WERI-Rb-1 (cell line): ENCODE measurements at regions not wholly inside any gene's neighbourhood (a gene's known extent, or its start where the extent isn't known, plus 50 kb on each side); places are given as distances from the start of the nearest gene placed in this dataset.

Experiments used
- DNase-seq: peaks from one replicate; pipeline ENCODE4 v3.0.0-alpha.2; 2020
- H3K27ac ChIP-seq: fragments of 250-450 bp; sonication (Bioruptor Pico); 2 replicates; pipeline ENCODE4 v1.5.1; 2020; ENCODE audit warnings: mild to moderate bottlenecking, moderate library complexity
- H3K27me3 ChIP-seq: fragments of 250-450 bp; sonication (Bioruptor Pico); 2 replicates; pipeline ENCODE4 v1.5.1; 2021; ENCODE audit warnings: mild to moderate bottlenecking, low read depth, moderate library complexity; ENCODE audit not compliant: insufficient read depth, severe bottlenecking
- H3K36me3 ChIP-seq: fragments of 250-450 bp; sonication (Bioruptor Pico); 2 replicates; pipeline ENCODE4 v1.5.1; 2020; ENCODE audit warnings: mild to moderate bottlenecking, moderate library complexity
- H3K4me3 ChIP-seq: 2 replicates; pipeline ENCODE4 v1.5.1; 2011; ENCODE audit warnings: low read depth, mild to moderate bottlenecking, control low read depth, low read length
- H3K9me3 ChIP-seq: fragments of 250-450 bp; sonication (Bioruptor Pico); 2 replicates; pipeline ENCODE4 v1.5.1; 2021; ENCODE audit warnings: mild to moderate bottlenecking, moderate library complexity; ENCODE audit not compliant: severe bottlenecking
- CTCF ChIP-seq: IDR thresholded peaks from 2 replicates; pipeline ENCODE4 v1.5.1; 2011; ENCODE audit warnings: low read depth, mild to moderate bottlenecking, control low read depth, inconsistent platforms, low read length

GRCh38 chr5:121156565-121156964 lies 692.5 kb downstream of the PRR16 start:
- no peaks in the 10 kb centered on the region for H3K36me3 ChIP-seq
- DNase-seq = no peak
- H3K27me3 ChIP-seq = no peaks in the 10 kb centered on the region
- H3K4me3 ChIP-seq = no peak overlapping the region
- no peaks in the 10 kb centered on the region for H3K9me3 ChIP-seq
- H3K27ac ChIP-seq = no peak overlapping the region
- no peak for TF ChIP-seq CTCF

GRCh38 chr5:121158451-121158850 lies 693.2 kb upstream of the FTMT start:
- H3K27ac ChIP-seq = no peak overlapping the region
- H3K9me3 ChIP-seq = no peaks in the 10 kb centered on the region
- TF ChIP-seq CTCF = no peak
- no peak overlapping the region for H3K4me3 ChIP-seq
- no peaks in the 10 kb centered on the region for H3K36me3 ChIP-seq
- DNase-seq = no peak
- H3K27me3 ChIP-seq = no peaks in the 10 kb centered on the region

GRCh38 chr5:121160591-121160990 lies 691.1 kb upstream of the FTMT start:
- no peaks in the 10 kb centered on the region for H3K36me3 ChIP-seq

GRCh38 chr5:121164632-121165031 lies 687.0 kb upstream of the FTMT start:
- no peaks in the 10 kb centered on the region for H3K36me3 ChIP-seq
- TF ChIP-seq CTCF = no peak
- H3K27ac ChIP-seq = no peak overlapping the region
- H3K9me3 ChIP-seq = no peaks in the 10 kb centered on the region
- DNase-seq = no peak
- H3K4me3 ChIP-seq = no peak overlapping the region
- H3K27me3 ChIP-seq = no peaks in the 10 kb centered on the region

More at GRCh38 chr5:121160591-121160990, 691.1 kb upstream of the FTMT start:
- Histone ChIP-seq H3K27me3 (no peaks in the 10 kb centered on the region), H3K27ac (no peak overlapping the region), H3K4me3 (no peak overlapping the region), H3K9me3 (no peaks in the 10 kb centered on the region)
- no peak for TF ChIP-seq CTCF
- no peak for DNase-seq

- Histone ChIP-seq H3K4me3 (no peak overlapping the region), H3K9me3 (no peaks in the 10 kb centered on the region), H3K27me3 (no peaks in the 10 kb centered on the region), H3K27ac (no peak overlapping the region), H3K36me3 (no peaks in the 10 kb centered on the region)
- TF ChIP-seq CTCF = no peak
- no peak for DNase-seq
Measured at GRCh38 chr5:121171361-121171760, 680.3 kb upstream of the FTMT start.

- Histone ChIP-seq H3K9me3 (no peaks in the 10 kb centered on the region), H3K36me3 (no peaks in the 10 kb centered on the region), H3K27me3 (no peaks in the 10 kb centered on the region), H3K4me3 (no peak overlapping the region), H3K27ac (no peak overlapping the region)
- no peak for DNase-seq
- no peak for TF ChIP-seq CTCF
Measured at GRCh38 chr5:121171834-121172233, 679.8 kb upstream of the FTMT start.
